Upper lobe of left lung (tissue), 6 donors: ENCODE measurements at regions not wholly inside any gene's neighbourhood (a gene's known extent, or its start where the extent isn't known, plus 50 kb on each side); places are given as distances from the start of the nearest gene placed in this dataset.

Source experiments
- ATAC-seq, 2 donors: fragments of 200-7000 bp; cut with Tn5 transposase; one replicate each; pipeline ENCODE4 v1.9.1; 2022; ENCODE audit warnings: mild to moderate bottlenecking in 2 of 2, moderate library complexity in 2 of 2; ENCODE audit not compliant: low FRiP score in 2 of 2
- DNase-seq, 2 donors: peaks; one replicate each; pipeline ENCODE4 v3.0.0-alpha.2; 2019 to 2020
- H3K27ac ChIP-seq, 4 donors: fragments of 200-600 bp; sonication (generic); one replicate each; pipeline ENCODE4 v1.5.1; 2016 to 2019
- H3K27me3 ChIP-seq, 4 donors: fragments of 200-600 bp; sonication (generic); one replicate each; pipeline ENCODE4 v1.5.1; 2017 to 2019
- H3K36me3 ChIP-seq, 4 donors: fragments of 200-600 bp; sonication (generic); one replicate each; pipeline ENCODE4 v1.5.1; 2016 to 2019
- H3K4me1 ChIP-seq, 4 donors: fragments of 200-600 bp; sonication (generic); one replicate each; pipeline ENCODE4 v1.5.1; 2018 to 2019
- H3K4me3 ChIP-seq, 4 donors: fragments of 200-600 bp; sonication (generic); one replicate each; pipeline ENCODE4 v1.5.1; 2017 to 2019; ENCODE audit warnings: mild to moderate bottlenecking in 2 of 4, moderate library complexity in 1 of 4
- H3K9me3 ChIP-seq, 4 donors: fragments of 200-600 bp; sonication (generic); one replicate each; pipeline ENCODE4 v1.5.1; 2018 to 2019
- EP300 ChIP-seq, 4 donors: sonication (generic); formaldehyde crosslinking; IDR thresholded peaks; one replicate each; pipeline ENCODE4 v1.5.1; 2017; ENCODE audit warnings: antibody characterized with exemption in 4 of 4, control low read depth in 2 of 4
- POLR2A ChIP-seq, 4 donors: fragments of 450-650 bp; IDR thresholded peaks; one replicate each; pipeline ENCODE4 v1.5.1; 2016 to 2017; ENCODE audit warnings: antibody characterized with exemption in 4 of 4, mild to moderate bottlenecking in 2 of 4
- POLR2AphosphoS5 ChIP-seq, 2 donors: sonication (generic); formaldehyde crosslinking; IDR thresholded peaks; one replicate each; pipeline ENCODE4 v1.5.1; 2017; ENCODE audit warnings: antibody characterized with exemption in 2 of 2
- WGBS, 2 donors: methylation state at CpG; one replicate each; pipeline ENCODE4 v1.1.5; 2017 to 2018; 5-methylcytosine and 5-hydroxymethylcytosine counted together
- TF ChIP-seq, protein P1 (sequence below), 6 experiments: fragments of 450-650 bp in 4 of 6; fragments of 200-600 bp in 2 of 6; sonication (generic) in 2 of 6; IDR thresholded peaks; one replicate each; pipeline ENCODE4 v1.5.1; 2016 to 2019; ENCODE audit warnings: antibody characterized with exemption in 6 of 6
- donor health status: DM: no; HTN: no; CAD: no; lungs with moderate emphysema.
- donor health status: DM: no; HTN: yes; CAD: no; lungs with severe emphysema.

DNA sequence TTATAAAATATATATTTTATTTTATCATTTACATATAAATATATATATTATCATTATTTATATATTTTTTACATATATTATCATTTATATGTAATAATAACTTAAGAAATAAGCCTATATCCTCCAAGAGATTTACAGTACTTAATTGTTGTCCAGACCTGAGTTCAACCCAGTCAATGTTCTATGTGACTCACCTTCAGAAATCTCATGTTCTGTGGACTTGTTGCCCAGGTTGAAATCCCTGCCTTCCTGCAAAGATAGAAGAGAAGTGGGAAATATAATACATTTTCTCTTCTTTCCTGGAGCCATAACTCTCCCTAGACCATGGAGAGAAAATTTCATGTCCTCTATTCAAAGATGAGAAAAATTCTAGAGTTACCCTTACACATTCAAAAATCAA lies 247.3 kb downstream of the PARM1 start:
- H3K4me3 ChIP-seq = no peak overlapping the region

DNA sequence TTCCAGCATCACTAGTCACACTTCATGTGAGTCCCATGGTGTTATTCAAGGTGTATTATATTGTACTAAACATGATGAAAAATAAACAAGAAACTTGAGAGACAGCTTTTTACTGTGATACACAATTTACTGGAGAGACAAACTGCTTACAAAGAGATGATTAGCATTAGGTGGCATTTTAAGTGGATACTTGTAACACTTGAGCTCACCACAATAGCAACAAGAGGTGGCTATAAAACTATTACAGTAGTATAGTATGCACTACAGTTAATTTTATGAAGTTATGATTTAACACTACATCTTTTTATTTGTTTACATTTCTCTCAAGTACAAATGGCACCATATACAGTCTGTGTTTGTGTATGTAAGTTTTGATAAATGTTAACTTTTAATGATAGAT lies 246.6 kb downstream of the PARM1 start:
- Histone ChIP-seq H3K4me3 (no peak overlapping the region), H3K4me1 (no peaks in the 10 kb centered on the region), H3K36me3 (no peaks in the 10 kb centered on the region), H3K27me3 (no peaks in the 10 kb centered on the region), H3K27ac (no peak overlapping the region), H3K9me3 (no peaks in the 10 kb centered on the region)
- no peak for DNase-seq
- ATAC-seq = no peak
- TF ChIP-seq, protein P1, sequence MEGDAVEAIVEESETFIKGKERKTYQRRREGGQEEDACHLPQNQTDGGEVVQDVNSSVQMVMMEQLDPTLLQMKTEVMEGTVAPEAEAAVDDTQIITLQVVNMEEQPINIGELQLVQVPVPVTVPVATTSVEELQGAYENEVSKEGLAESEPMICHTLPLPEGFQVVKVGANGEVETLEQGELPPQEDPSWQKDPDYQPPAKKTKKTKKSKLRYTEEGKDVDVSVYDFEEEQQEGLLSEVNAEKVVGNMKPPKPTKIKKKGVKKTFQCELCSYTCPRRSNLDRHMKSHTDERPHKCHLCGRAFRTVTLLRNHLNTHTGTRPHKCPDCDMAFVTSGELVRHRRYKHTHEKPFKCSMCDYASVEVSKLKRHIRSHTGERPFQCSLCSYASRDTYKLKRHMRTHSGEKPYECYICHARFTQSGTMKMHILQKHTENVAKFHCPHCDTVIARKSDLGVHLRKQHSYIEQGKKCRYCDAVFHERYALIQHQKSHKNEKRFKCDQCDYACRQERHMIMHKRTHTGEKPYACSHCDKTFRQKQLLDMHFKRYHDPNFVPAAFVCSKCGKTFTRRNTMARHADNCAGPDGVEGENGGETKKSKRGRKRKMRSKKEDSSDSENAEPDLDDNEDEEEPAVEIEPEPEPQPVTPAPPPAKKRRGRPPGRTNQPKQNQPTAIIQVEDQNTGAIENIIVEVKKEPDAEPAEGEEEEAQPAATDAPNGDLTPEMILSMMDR (IDR thresholded peaks at IDR 0.05) = no peak
- TF ChIP-seq POLR2AphosphoS5 (IDR thresholded peaks at IDR 0.05) = no peak
- TF ChIP-seq POLR2A (IDR thresholded peaks at IDR 0.05) = no peak
- no peak for TF ChIP-seq EP300 (IDR thresholded peaks at IDR 0.05)

More for the DNA sequence above, 247.3 kb downstream of the PARM1 start:
- TF ChIP-seq, protein P1 (IDR thresholded peaks at IDR 0.05) = no peak
- no peak for TF ChIP-seq POLR2AphosphoS5 (IDR thresholded peaks at IDR 0.05)
- TF ChIP-seq POLR2A (IDR thresholded peaks at IDR 0.05) = no peak
- no peak for TF ChIP-seq EP300 (IDR thresholded peaks at IDR 0.05)
- Histone ChIP-seq H3K9me3 (no peaks in the 10 kb centered on the region), H3K27ac (no peak overlapping the region), H3K36me3 (no peaks in the 10 kb centered on the region), H3K27me3 (no peaks in the 10 kb centered on the region), H3K4me1 (no peaks in the 10 kb centered on the region)
- ATAC-seq = no peak
- DNase-seq = no peak

DNA sequence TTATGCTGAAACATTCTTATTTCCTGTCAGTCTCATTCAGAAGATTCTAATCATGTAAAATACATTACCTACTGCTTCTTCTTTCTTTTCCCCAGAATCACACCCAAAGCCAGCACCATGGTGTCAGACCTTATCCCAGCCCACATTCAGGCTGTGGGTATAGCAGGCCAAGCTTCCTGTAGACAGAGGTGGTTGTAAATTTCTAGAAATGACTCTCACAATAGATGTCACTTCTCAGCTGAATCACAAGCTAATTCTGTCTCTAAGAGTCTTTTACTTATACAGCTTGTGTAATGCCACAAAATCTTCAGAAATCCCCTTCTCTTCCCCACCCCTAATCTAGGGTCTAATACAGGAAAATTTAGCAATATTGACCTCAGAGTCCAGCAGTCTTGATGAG lies 239.6 kb downstream of the PARM1 start:
- DNase-seq (no peak), ATAC-seq (no peak)
- H3K9me3 ChIP-seq = no peaks in the 10 kb centered on the region

DNA sequence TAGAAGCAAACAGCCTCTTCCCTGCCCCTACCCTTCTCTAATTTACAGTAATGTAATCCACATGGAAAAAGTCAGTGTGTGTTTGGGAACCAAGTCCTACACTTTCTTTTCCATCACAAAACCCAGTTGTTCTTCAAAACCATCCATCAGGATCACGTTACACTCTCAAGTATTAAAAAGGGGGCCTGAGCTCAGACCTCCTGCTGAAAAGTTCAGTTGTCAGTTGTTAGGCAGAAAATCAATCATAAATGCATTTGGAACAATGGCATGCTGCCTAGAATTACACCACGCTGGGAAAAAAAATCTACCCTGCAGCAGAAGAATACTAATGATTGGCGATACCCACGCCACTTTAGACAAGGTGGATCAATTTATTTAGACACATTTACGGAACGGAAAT lies 236.5 kb downstream of the PARM1 start:
- no peak for DNase-seq
- Histone ChIP-seq H3K4me1 (no peaks in the 10 kb centered on the region), H3K36me3 (no peaks in the 10 kb centered on the region), H3K27ac (no peak overlapping the region), H3K4me3 (no peak overlapping the region), H3K9me3 (peaks cover 0 to 7% (median 2%) of the 10 kb centered on the region in 4 donors), H3K27me3 (no peaks in the 10 kb centered on the region)
- no peak for ATAC-seq
- 72 to 74% methylated on average over 6 of the region's 6 CpGs for WGBS, 2 donors
- TF ChIP-seq EP300 (IDR thresholded peaks at IDR 0.05) = no peak

More for the DNA sequence above, 239.6 kb downstream of the PARM1 start:
- Histone ChIP-seq H3K4me1 (no peaks in the 10 kb centered on the region), H3K27me3 (no peaks in the 10 kb centered on the region), H3K36me3 (no peaks in the 10 kb centered on the region), H3K27ac (no peak overlapping the region), H3K4me3 (no peak overlapping the region)
- TF ChIP-seq POLR2AphosphoS5 (IDR thresholded peaks at IDR 0.05) (no peak), POLR2A (IDR thresholded peaks at IDR 0.05) (no peak), EP300 (IDR thresholded peaks at IDR 0.05) (no peak)
- TF ChIP-seq, protein P1 (IDR thresholded peaks at IDR 0.05) = no peak

DNA sequence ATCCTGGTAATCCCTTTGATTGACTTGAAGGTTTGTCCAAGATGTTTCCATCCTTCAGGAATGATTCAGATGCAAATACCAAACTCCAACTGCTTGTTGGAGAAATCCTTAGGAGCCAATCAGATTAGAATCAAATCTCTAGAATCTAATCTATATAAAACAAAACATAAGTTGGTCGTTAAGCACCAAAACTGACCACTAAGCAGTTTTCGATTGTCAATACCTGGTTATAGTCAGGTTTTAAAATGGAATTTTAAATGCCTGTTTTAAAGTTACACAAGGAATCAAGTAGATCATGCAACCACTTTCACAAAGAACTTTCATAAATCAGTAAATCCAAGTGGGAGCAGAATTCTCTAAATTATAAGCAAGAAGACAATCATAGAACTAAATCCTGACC lies 236.1 kb downstream of the PARM1 start:
- TF ChIP-seq POLR2A (IDR thresholded peaks at IDR 0.05) (no peak), EP300 (IDR thresholded peaks at IDR 0.05) (no peak), POLR2AphosphoS5 (IDR thresholded peaks at IDR 0.05) (no peak)
- TF ChIP-seq, protein P1 (IDR thresholded peaks at IDR 0.05) = no peak
- ATAC-seq = no peak
- 66 to 79% methylated on average over 2 of the region's 2 CpGs for WGBS, 2 donors

More for the DNA sequence above, 236.1 kb downstream of the PARM1 start:
- DNase-seq = no peak
- Histone ChIP-seq H3K4me1 (no peaks in the 10 kb centered on the region), H3K4me3 (no peak overlapping the region), H3K27me3 (no peaks in the 10 kb centered on the region), H3K27ac (no peak overlapping the region), H3K9me3 (peaks cover 0 to 7% (median 2%) of the 10 kb centered on the region in 4 donors), H3K36me3 (no peaks in the 10 kb centered on the region)
